Brain pericyte (primary cell): ENCODE measurements at regions not wholly inside any gene's neighbourhood (a gene's known extent, or its start where the extent isn't known, plus 50 kb on each side); places are given as distances from the start of the nearest gene placed in this dataset.
"Not testable (repeated sequence)": the region's sequence is repeated elsewhere in the genome, so short reads cannot be mapped to it uniquely, and the experiment has no call there.

Experiments used
- DNase-seq: peaks from one replicate; pipeline ENCODE4 v3.0.0-alpha.2; 2012; ENCODE audit warnings: low read depth, low spot score

- peak; percentile 55 for DNase-seq
Observed at GRCh38 chr7:66413379-66414114, 208.4 kb downstream of the TPST1 start.

DNA sequence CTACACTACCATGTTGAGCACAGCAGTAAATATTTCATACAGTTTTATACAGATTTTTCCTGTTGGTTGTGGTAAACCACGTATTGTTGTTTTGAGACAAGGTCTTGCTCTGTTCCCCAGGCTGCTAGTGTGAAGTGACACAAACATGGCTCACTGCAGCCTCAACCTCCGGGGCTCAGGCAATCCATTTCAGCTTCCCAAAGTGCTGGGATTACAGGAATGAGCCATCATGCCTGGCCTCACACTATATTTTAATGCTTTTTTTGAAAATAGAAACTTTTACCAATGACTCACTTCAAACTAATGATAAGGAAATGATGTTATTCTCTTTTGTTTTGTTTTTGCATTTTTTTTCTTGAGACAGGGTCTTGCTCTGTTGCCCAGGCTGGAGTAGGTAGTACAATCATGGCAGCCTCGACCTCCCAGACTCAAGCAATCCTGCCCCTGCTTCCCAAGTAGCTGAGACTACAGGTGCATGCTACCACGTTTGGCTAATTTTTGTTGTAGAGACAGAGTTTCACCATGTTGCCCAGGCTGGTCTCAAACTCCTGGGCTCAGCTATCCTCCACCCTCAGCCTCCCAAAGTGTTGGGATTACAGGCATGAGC lies 210.6 kb downstream of the TPST1 start:
- no peak for DNase-seq

DNA sequence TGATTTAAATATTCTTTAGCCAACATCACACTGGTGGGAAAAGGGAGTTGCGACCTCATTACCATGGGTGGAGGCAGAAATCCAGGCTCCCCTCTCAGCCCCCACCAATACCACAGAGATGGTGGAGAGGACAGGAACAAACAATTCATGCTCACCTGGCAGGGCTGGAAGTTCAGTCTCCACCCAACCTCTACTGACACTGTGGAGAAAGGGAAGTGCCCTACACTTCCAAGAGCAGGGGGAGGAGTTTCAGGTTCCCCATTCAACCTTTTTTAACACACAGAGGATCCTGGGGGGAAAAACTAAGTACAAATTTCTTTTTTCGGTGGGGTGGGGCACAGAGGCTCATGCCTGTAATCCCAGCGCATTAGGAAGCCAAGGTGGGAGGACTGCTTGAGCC lies 210.1 kb upstream of the KCTD7 start:
- no peak for DNase-seq

DNA sequence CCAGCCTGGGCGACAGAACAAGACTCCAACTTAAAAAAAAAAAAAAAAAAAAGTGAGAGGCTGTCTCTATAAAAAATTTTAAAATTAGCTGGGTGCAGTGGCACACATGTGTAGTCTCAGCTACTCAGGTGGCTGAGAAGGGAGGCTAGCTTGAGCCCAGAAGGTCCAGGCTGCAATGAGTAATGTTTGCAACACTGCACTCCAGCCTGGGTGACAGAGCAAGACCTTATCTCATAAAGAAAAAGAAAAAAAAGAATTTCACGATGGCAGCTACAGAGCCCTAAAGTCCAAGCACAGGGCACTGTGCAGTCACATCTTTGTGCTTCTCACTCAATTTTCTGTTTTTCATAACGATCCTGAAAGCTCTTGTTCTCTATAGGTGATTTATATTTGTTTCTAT lies 209.5 kb upstream of the KCTD7 start:
- no peak for DNase-seq

DNA sequence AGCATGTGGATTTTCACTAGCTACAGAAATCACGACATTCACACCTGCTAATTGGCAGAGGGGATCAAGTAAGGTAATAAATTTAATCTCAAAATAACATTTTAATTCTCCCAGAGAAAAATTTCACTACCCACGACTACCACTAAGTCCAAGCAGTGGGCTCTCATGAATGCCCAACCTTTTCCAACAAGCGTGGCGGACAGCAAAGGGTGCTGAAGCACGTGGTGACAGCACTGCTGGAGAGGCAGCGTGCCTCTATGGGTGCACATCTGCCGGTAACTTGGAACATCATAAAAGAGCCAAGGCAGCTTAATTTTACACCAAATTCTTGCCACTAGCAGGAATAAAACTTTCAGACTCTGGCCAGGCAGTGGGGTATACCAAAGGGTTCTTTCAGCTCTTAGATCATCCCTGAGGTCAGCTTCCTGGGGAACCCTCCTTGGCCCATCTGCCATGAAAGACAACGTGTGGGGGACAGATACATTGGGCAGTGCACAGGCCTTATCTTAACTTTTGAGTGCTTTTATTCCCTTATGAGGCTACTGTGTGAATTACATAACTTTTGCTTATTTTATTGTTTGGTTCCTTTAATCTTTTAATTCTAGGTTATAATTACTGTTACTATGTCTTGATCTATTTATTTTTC lies 206.7 kb upstream of the KCTD7 start:
- no peak for DNase-seq

DNA sequence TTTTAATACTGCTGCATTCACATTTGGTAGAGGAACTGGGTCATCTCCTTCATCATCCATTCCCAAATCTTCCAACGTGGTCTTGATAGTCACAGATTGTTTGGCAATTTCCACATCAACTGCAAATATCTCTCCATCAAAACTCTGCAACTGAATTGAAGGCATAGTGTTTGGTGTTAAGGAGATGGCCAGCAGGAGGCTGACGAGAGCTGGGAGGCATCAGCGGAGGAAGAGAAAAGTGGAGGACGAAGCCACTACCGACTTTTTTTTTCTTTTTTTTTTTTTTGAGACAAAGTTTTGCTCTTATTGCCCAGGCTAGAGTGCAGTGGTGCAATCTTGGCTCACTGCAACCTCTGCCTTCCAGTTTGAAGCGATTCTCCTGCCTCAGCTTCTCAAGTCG lies 205.0 kb upstream of the KCTD7 start:
- no peak for DNase-seq

DNA sequence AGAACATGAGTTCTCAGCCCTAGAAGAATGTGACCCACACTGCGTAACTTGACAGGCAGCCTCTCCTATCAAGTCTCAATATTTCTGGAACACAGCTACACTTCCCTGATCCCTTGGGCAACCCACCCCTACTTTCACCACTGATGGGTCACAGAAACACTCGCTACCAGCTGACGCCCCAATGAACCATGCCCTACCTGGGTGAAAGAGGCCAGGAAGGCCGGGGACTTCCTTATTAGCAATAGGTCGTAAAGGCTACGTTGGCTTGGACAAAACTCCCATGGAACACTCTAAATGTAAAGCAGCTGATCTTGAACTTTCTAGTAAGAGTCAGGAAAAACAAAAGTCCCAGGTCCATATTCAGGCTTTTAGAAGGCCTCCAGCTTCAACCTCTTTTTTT lies 202.3 kb upstream of the KCTD7 start:
- DNase-seq, result no peak

DNA sequence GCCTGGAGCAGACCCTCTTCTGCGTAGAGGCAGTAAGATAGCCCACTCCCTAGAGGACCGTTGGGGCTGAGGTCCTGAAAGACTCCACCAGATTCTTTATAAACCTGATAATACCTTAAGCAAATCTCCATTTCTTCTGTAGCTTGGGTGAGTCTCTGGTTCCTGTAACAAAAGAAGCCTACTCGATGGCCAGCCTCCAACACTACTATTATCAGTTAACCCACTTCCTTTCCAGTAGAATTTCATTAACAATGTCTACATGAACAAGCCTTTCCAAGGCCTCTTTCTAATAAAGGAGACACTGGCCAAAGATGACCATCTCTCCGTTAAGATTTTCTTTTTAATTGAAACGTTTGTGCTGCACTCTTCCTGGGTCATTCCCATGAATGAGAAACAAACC lies 201.7 kb upstream of the KCTD7 start:
- DNase-seq, result no peak

- no peak for DNase-seq
Observed at GRCh38 chr7:66427956-66428355, 200.7 kb upstream of the KCTD7 start.

DNA sequence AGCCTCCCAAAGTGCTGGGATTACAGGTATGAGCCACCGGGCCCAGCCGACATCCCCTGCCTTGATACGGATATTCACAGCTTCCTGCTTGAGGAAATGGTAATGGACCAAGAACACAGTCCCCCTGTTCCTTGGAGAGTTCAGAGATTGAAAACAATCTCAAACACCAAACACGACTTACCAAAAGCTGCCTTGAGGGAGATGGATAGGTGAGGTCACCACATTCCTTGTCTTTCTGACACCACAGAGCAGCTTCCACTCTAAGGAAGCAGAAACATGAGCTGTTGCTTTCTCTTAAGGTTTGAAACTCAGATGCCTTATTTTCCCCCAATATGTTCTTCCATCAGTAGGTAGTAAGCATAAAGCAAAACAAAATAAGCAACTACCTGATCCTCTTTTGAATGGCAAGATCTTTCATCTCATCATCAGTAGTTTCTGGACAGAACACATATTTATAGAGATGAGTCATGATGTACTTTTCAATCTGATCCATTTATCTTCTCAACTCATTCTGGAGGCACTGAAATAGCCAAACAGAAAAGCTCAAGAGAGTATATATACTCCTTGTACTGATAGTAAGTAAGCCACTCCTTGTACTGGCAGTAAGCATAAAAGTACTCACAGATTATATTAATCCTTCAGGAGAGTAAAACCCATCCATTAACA lies 199.1 kb upstream of the KCTD7 start:
- no peak for DNase-seq

GRCh38 chr7:66430164-66430545 lies 198.5 kb upstream of the KCTD7 start:
- DNase-seq, result no peak

DNA sequence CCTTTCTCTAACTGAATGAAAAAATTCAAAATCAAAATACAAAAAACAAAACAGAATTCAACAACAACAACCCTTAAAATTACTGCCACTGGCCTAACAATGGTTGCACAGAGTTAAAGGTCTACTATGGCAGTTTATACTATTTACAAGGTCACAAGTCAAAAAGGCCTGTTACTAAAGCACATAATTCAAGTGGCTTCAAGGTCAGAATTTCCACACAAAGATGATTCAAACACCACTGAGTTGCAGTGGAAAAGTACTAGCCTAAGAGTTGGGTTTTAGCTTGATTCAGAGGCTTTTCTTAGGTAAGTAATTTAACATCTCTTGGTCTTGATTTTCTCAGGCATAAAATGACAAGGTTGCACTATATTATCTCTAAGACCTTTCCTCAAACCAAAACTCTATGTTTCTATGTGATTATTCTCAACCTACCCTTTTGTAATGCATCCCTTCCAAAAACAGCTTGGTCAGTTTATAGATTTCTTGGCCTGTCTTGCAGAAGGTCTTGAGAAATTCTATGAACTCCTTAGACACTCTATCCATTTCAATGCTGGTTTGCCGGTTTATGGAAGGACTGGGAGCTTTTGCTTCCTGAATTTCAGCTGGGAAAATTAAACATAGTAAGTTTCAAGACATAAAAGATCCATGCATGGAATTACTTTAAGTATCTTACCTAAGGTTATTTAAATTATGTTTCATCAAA lies 189.8 kb upstream of the KCTD7 start:
- not testable (repeated sequence) for DNase-seq

DNA sequence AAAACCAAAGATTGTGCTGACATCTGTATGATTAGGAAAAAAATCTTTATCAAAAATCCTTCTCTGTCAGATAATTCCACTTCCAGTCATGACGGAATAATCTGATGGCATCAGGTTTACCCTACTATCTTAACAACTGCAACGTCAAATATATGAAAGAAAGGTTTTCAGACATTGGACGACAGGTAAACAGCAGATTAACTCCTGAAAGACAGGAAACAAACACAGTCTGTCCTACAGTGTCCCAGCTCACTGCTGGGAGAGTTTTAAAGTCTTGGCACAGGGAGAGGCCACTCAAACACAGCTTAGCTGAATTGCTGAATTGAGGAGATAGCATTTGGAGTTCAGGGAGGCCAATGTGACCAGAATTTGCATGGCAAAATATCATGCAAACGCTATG lies 186.3 kb upstream of the KCTD7 start:
- no peak for DNase-seq

- no peak for DNase-seq
Observed at GRCh38 chr7:66443946-66444345, 184.7 kb upstream of the KCTD7 start.

DNA sequence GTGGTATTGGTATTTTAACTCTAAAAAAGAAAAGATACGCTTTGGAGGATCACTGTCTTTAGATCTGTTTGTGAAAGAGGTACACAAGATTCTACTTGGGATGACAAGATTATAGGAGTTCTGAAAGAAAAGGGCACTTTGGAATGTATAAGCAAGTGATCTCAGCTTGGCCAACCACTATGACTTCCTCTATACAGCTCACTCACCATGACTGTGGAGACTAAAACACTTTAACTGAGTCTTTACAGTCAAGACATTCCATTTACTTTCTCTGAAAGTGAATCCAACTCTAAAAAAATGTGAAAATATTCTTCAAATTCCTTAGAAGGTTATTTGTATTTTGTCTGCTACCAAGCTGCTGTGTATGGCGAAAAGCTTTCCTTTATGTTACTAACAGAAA lies 181.7 kb upstream of the KCTD7 start:
- not testable (repeated sequence) for DNase-seq

- not testable (repeated sequence) for DNase-seq
Observed at GRCh38 chr7:66450814-66451213, 177.9 kb upstream of the KCTD7 start.

- DNase-seq, result not testable (repeated sequence)
Observed at GRCh38 chr7:66451713-66452112, 177.0 kb upstream of the KCTD7 start.

DNA sequence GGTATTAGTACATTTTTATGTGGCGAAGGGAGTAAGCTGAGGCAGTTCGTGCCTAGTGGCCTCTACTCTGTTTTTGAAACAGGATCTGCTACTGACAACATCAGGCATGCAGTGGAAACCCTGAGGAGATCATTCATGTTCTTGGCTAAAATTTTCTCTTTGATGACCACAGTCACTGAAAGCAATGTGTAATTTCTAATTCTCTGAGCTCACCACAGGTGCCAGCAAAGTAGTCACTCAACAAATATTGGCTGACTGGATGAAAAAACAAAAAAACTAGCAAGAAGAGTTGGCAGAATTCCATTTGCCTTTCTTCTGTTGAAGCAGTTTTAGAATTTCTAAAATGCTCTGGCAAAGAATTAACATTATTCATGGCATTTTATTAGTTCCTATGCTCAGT lies 176.5 kb upstream of the KCTD7 start:
- no peak for DNase-seq

- no peak for DNase-seq
Observed at GRCh38 chr7:66453340-66453739, 175.3 kb upstream of the KCTD7 start.

GRCh38 chr7:66454600-66455225 lies 174.0 kb upstream of the KCTD7 start:
- DNase-seq, result no peak

DNA sequence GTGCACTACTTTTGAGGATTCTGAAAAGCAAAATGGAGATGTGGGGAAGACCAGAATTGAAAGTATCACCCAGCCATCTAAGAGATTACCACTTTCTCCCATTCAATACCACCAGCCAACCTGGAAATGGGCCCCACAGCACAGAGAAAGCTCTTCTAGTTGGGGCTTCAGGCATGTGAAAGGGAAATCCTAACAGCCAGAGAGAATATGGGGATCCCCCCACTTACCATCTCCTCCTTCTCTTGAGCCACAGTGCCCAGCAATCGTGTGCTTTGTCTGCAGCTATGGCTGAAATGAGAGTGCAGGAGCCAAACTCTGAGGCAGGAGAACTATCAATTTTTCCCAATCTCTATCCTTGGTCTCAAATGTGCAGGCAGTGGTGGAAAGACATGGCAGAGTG lies 173.2 kb upstream of the KCTD7 start:
- DNase-seq, result not testable (repeated sequence)
